Mucosa of rectum (tissue), 2 donors: ENCODE measurements at regions not wholly inside any gene's neighbourhood (a gene's known extent, or its start where the extent isn't known, plus 50 kb on each side); places are given as distances from the start of the nearest gene placed in this dataset.

ENCODE experiments used
- H3K27ac ChIP-seq, 2 donors: one replicate each; pipeline ENCODE4 v1.7.0; 2013; ENCODE audit warnings: inconsistent platforms in 2 of 2, low read depth in 2 of 2, low read length in 2 of 2
- H3K27me3 ChIP-seq, 2 donors: one replicate each; pipeline ENCODE4 v1.7.0; 2013; ENCODE audit warnings: low read length in 2 of 2; ENCODE audit not compliant: control insufficient read depth in 2 of 2, insufficient read depth in 2 of 2
- H3K36me3 ChIP-seq, 2 donors: one replicate each; pipeline ENCODE4 v1.7.0; 2013; ENCODE audit warnings: low read length in 2 of 2; ENCODE audit not compliant: control insufficient read depth in 2 of 2, insufficient read depth in 2 of 2
- H3K4me1 ChIP-seq, 2 donors: one replicate each; pipeline ENCODE4 v1.7.0; 2013; ENCODE audit warnings: low read length in 2 of 2, mild to moderate bottlenecking in 1 of 2; ENCODE audit not compliant: control insufficient read depth in 2 of 2, insufficient read depth in 2 of 2
- H3K4me3 ChIP-seq, 2 donors: one replicate each; pipeline ENCODE4 v1.7.0; 2013; ENCODE audit warnings: low read length in 2 of 2
- H3K9ac ChIP-seq, 2 donors: one replicate each; pipeline ENCODE4 v1.7.0; 2013; ENCODE audit warnings: low read length in 2 of 2, low read depth in 1 of 2, mild to moderate bottlenecking in 1 of 2
- H3K9me3 ChIP-seq, 2 donors: one replicate each; pipeline ENCODE4 v1.7.0; 2013; ENCODE audit warnings: low read length in 2 of 2; ENCODE audit not compliant: control insufficient read depth in 2 of 2
- donor health status: healthy.
- donor health status: Normal muscosa, but diverticular disease.

DNA sequence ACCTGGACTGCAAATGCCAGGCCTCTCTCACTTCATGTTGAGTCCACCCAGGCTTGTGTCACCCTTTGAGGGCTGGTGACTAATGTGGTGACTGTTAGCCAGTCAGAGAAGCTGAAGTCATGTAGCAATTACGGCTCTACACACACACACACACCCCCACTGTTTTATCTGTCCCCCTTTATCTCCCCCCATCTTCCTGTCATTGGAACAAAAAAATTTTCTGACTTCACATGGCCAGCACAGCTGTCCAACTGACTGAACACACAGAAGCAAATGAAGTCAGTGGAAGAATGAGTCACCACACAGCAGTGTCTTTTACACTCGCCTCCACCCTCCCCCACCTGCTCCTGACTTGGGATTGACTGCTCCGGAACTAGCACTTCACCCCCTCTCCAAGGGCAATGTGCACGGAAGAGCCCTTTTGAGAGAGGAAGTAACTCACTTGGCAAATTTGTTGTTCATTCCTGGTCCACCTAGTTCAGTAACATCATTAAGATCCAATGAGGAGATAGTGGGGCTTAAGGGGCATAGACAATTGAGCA, 198.0 kb downstream of the RNF144B start:
- Histone ChIP-seq H3K4me1 (no peaks in the 10 kb centered on the region), H3K27ac (no peak overlapping the region), H3K36me3 (no peaks in the 10 kb centered on the region)

GRCh38 chr6:18586133-18586532, 199.0 kb downstream of the RNF144B start:
- H3K4me1 ChIP-seq: no peaks in the 10 kb centered on the region
- H3K9ac ChIP-seq: no peak overlapping the region
- no peak overlapping the region for H3K27ac ChIP-seq
- H3K27me3 ChIP-seq: no peaks in the 10 kb centered on the region
- no peak overlapping the region for H3K4me3 ChIP-seq
- H3K36me3 ChIP-seq: no peaks in the 10 kb centered on the region
- no peaks in the 10 kb centered on the region for H3K9me3 ChIP-seq

More for the DNA sequence above, 198.0 kb downstream of the RNF144B start:
- no peaks in the 10 kb centered on the region for H3K9me3 ChIP-seq
- no peaks in the 10 kb centered on the region for H3K27me3 ChIP-seq
- H3K4me3 ChIP-seq: no peak overlapping the region
- H3K9ac ChIP-seq: no peak overlapping the region

- Histone ChIP-seq H3K27me3 (no peaks in the 10 kb centered on the region), H3K27ac (peak overlapping the region in 1 of 2 donors; percentile 55), H3K9ac (no peak overlapping the region)
Observed at GRCh38 chr6:18595774-18596530, 208.8 kb downstream of the RNF144B start.

DNA sequence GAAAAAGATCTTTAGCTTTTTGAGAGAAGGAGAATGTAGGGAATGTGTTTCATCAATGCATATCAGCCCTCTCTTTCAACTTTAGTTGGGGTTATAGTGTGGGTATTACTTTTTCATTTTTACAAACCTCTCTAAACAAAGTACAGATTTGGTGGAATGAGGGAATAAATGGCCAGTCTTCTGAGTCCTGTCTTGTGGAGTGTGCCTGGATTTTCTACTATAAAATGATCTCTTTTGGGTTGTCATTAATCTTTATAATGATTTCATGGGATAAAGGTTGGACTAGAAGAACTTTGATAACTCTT, 209.3 kb downstream of the RNF144B start:
- Histone ChIP-seq H3K9me3 (no peaks in the 10 kb centered on the region), H3K27ac (no peak overlapping the region), H3K4me3 (no peak overlapping the region), H3K27me3 (no peaks in the 10 kb centered on the region), H3K36me3 (no peaks in the 10 kb centered on the region), H3K9ac (no peak overlapping the region), H3K4me1 (no peaks in the 10 kb centered on the region)

More at GRCh38 chr6:18595774-18596530, 208.8 kb downstream of the RNF144B start:
- Histone ChIP-seq H3K9me3 (no peaks in the 10 kb centered on the region), H3K4me1 (no peaks in the 10 kb centered on the region), H3K36me3 (no peaks in the 10 kb centered on the region), H3K4me3 (no peak overlapping the region)

DNA sequence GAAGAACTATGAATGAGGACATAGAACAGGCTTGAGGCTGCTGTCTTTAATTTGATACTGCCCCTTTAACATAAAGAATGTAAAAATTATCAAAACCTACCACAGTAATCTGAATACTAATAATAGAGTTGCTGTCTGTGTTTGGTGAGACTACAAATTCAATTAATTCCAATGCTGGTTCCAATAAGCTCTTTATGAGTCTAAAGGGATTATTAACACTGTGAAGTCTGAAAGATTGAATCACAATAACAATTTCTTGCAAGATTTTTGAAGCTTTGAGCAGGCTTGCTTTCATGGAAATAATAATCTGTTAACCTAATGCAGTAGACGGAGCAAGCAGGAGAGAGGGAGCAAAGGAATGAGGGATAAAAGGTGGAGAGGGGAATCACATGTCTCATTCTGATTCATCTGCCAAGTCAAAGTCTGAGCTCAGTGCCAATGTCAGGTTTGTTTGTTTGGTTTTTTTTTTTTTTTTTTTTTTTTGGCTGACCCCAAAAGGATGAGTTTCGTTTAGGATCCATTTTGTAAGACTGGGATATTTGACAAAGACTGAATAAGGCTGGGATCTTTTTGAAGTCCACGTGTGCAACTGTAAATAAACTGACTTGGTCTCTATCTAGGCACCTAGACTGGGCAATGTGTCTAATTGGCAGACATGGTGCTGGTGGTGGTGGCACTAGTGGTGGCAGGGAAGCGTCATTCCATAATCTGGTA, 211.6 kb downstream of the RNF144B start:
- no peaks in the 10 kb centered on the region for H3K27me3 ChIP-seq
- no peak overlapping the region for H3K4me3 ChIP-seq
- no peak overlapping the region for H3K9ac ChIP-seq
- no peaks in the 10 kb centered on the region for H3K36me3 ChIP-seq
- no peaks in the 10 kb centered on the region for H3K4me1 ChIP-seq
- no peaks in the 10 kb centered on the region for H3K9me3 ChIP-seq
- no peak overlapping the region for H3K27ac ChIP-seq

GRCh38 chr6:18600255-18600654, 213.1 kb downstream of the RNF144B start:
- Histone ChIP-seq H3K4me1 (no peaks in the 10 kb centered on the region), H3K27ac (no peak overlapping the region), H3K36me3 (no peaks in the 10 kb centered on the region), H3K27me3 (no peaks in the 10 kb centered on the region), H3K4me3 (no peak overlapping the region), H3K9ac (no peak overlapping the region), H3K9me3 (no peaks in the 10 kb centered on the region)

DNA sequence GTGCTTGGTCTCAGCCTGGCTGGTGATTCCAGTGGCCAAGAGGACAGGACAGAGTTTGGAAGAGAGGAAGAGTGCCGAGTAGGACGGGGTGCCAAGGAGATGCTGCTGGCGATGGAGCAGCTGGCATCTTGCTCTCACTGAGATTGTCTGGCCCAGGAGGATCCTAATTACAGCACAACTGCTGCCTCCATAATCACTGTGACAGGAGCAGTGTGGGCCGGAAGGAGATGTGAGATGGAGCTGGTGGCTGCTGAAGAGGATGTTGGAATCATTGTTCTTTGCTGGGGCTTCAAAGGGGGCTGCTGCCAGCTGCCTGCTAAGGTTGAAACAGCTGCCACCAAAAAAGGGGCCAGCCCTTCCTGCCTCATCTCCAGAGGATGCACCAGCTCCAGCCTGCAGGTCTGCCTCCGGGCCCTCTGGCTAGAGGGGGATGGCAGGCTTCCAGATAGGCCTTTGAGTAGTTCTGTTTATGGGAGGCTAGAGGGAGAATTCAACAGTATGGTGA, 214.4 kb downstream of the RNF144B start:
- no peak overlapping the region for H3K4me3 ChIP-seq
- no peak overlapping the region for H3K27ac ChIP-seq
- no peak overlapping the region for H3K9ac ChIP-seq
- no peaks in the 10 kb centered on the region for H3K27me3 ChIP-seq
- no peaks in the 10 kb centered on the region for H3K36me3 ChIP-seq
- no peaks in the 10 kb centered on the region for H3K4me1 ChIP-seq
- no peaks in the 10 kb centered on the region for H3K9me3 ChIP-seq

- no peaks in the 10 kb centered on the region for H3K36me3 ChIP-seq
- no peaks in the 10 kb centered on the region for H3K9me3 ChIP-seq
- no peak overlapping the region for H3K9ac ChIP-seq
- H3K4me1 ChIP-seq: no peaks in the 10 kb centered on the region
- H3K27me3 ChIP-seq: no peaks in the 10 kb centered on the region
- H3K4me3 ChIP-seq: no peak overlapping the region
- peak overlapping the region in 1 of 2 donors; percentile 9 for H3K27ac ChIP-seq
Observed at GRCh38 chr6:18602931-18603330, 215.8 kb downstream of the RNF144B start.

- no peaks in the 10 kb centered on the region for H3K9me3 ChIP-seq
Observed at GRCh38 chr6:18603361-18603760, 216.2 kb downstream of the RNF144B start.

DNA sequence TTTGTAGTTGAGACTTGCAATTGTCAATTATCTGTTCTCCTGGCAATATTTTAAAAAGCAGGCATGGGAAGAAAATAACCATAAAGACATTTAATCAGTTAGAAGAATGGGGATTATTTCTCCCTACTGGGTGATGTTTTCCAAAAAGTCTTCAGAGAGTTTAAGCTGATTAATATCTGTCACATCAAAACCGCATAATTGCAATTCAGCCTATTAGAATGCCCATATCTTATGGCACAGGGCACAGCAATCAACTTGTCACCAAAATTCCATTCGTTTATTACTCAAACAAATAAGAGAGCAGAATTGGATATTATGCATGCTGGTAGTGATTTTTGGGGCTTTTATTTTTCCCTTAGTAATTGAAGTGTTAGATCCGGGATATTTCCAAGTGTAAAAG, 218.7 kb downstream of the RNF144B start:
- no peak overlapping the region for H3K9ac ChIP-seq
- no peaks in the 10 kb centered on the region for H3K27me3 ChIP-seq
- no peaks in the 10 kb centered on the region for H3K9me3 ChIP-seq
- H3K27ac ChIP-seq: no peak overlapping the region
- H3K36me3 ChIP-seq: no peaks in the 10 kb centered on the region
- H3K4me1 ChIP-seq: no peaks in the 10 kb centered on the region
- H3K4me3 ChIP-seq: no peak overlapping the region

More at GRCh38 chr6:18603361-18603760, 216.2 kb downstream of the RNF144B start:
- Histone ChIP-seq H3K27ac (no peak overlapping the region), H3K4me3 (no peak overlapping the region), H3K27me3 (no peaks in the 10 kb centered on the region), H3K36me3 (no peaks in the 10 kb centered on the region), H3K4me1 (no peaks in the 10 kb centered on the region), H3K9ac (no peak overlapping the region)
